D341Med (cell line): ENCODE measurements at regions not wholly inside any gene's neighbourhood (a gene's known extent, or its start where the extent isn't known, plus 50 kb on each side); places are given as distances from the start of the nearest gene placed in this dataset.
"Not testable (repeated sequence)": the region's sequence is repeated elsewhere in the genome, so short reads cannot be mapped to it uniquely, and the experiment has no call there.

ENCODE experiments used
- DNase-seq: peaks from one replicate; pipeline ENCODE4 v3.0.0; 2012; ENCODE audit warnings: low spot score

- DNase-seq, result no peak
These were observed 106.3 kb upstream of the FOXA2 start for GRCh38 chr20:22690616-22691179.

GRCh38 chr20:22691369-22692118 lies 107.2 kb upstream of the FOXA2 start:
- peak; percentile 77 for DNase-seq

GRCh38 chr20:22692119-22692475 lies 107.7 kb upstream of the FOXA2 start:
- DNase-seq, result no peak

- not testable (repeated sequence) for DNase-seq
These were observed 108.2 kb upstream of the FOXA2 start for GRCh38 chr20:22692620-22693019.

- no peak for DNase-seq
These were observed 112.4 kb upstream of the FOXA2 start for GRCh38 chr20:22696759-22697158.

GRCh38 chr20:22698259-22698842 lies 114.0 kb upstream of the FOXA2 start:
- no peak for DNase-seq

GRCh38 chr20:22699396-22699795 lies 115.0 kb upstream of the FOXA2 start:
- DNase-seq, result no peak

GRCh38 chr20:22700367-22700766 lies 116.0 kb upstream of the FOXA2 start:
- no peak for DNase-seq

GRCh38 chr20:22701679-22702308 lies 117.4 kb upstream of the FOXA2 start:
- DNase-seq, result no peak

GRCh38 chr20:22703843-22704242 lies 119.5 kb upstream of the FOXA2 start:
- no peak for DNase-seq

- DNase-seq, result no peak
These were observed 127.8 kb upstream of the FOXA2 start for GRCh38 chr20:22711971-22712755.

GRCh38 chr20:22716821-22717351 lies 132.5 kb upstream of the FOXA2 start:
- no peak for DNase-seq

- no peak for DNase-seq
These were observed 133.1 kb upstream of the FOXA2 start for GRCh38 chr20:22717466-22717865.

GRCh38 chr20:22719167-22719591 lies 134.8 kb upstream of the FOXA2 start:
- no peak for DNase-seq

GRCh38 chr20:22720206-22720605 lies 135.8 kb upstream of the FOXA2 start:
- DNase-seq, result no peak

- DNase-seq, result no peak
These were observed 138.4 kb upstream of the FOXA2 start for GRCh38 chr20:22722811-22723210.

- DNase-seq, result no peak
These were observed 139.3 kb upstream of the FOXA2 start for GRCh38 chr20:22723659-22724058.

GRCh38 chr20:22728146-22728745 lies 143.9 kb upstream of the FOXA2 start:
- no peak for DNase-seq

- no peak for DNase-seq
These were observed 144.8 kb upstream of the FOXA2 start for GRCh38 chr20:22729180-22729579.

GRCh38 chr20:22729616-22730236 lies 145.4 kb upstream of the FOXA2 start:
- no peak for DNase-seq

GRCh38 chr20:22732751-22733150 lies 148.4 kb upstream of the FOXA2 start:
- no peak for DNase-seq
